T-helper 22 cell (primary cell): ENCODE measurements at regions not wholly inside any gene's neighbourhood (a gene's known extent, or its start where the extent isn't known, plus 50 kb on each side); places are given as distances from the start of the nearest gene placed in this dataset.
"Not testable (repeated sequence)": the region's sequence is repeated elsewhere in the genome, so short reads cannot be mapped to it uniquely, and the experiment has no call there.

ENCODE experiments used
- DNase-seq: peaks from one replicate; pipeline ENCODE4 v3.0.0-alpha.2; 2020; ENCODE audit warnings: low read depth

GRCh38 chr6:103895136-103895535 is 964.6 kb downstream of the HACE1 start:
- no peak for DNase-seq

DNA sequence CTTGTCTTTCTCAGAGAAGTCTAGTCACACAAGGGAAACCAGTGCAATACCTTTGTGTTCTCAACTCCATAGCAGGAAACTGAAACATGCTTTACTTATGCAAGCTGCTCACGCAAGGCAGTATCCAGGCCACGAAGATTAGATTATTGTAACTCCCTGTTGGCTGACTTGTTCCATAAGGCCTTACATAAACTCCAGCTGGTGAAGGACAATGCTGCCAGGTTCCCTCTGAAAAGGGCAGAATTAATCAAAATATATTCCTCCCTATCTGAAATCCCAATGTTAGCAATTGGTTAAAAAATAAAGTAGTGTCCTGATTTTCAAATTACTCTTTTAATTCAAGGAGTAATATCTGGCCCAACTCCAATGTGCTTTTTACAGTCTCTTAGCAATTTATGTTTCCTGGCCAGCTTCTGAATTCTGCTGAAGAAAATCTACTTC is 966.6 kb downstream of the HACE1 start:
- DNase-seq: no peak

- DNase-seq: no peak
Measured at GRCh38 chr6:103886951-103887350, 972.8 kb downstream of the HACE1 start.

DNA sequence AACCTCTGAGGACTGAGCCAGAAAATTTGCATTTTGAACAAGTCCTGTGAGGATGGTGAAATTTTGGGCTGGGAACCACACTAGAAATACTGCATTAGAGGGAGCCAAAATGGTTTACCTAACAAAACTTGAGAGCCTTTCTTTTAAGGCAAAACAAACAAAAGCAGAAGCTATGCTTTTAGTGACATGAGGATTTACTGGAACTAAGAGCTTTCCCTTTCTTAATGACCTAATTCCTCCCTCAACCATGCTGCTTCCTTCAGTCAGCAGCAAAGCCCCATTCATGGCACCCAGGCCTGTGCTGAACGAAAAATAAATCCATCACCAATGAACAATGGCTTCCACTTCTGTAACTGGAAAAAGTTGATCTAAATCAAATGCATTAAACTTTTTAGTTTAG is 974.3 kb downstream of the HACE1 start:
- DNase-seq: no peak

DNA sequence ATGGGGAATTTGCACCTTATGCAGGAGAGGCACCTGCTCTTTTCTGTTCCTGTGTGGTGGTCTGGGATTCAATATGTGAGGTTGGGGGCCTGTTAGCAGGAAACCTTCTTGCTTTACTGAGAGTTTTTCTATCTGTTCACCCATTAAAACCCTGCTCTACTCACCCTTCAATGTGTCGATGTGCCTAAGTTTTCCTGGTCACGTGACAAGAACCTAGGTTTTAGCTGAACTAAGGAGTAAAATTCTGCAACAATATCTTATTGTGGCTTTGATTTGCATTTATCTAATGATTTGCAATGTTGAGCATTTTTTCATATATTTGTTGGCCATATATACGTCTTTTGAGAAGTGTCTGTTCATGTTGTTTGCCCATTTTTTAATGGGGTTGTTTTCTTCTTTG is 979.9 kb downstream of the HACE1 start:
- DNase-seq: no peak

- DNase-seq: no peak
Measured at GRCh38 chr6:103875221-103875620, 984.5 kb downstream of the HACE1 start.

DNA sequence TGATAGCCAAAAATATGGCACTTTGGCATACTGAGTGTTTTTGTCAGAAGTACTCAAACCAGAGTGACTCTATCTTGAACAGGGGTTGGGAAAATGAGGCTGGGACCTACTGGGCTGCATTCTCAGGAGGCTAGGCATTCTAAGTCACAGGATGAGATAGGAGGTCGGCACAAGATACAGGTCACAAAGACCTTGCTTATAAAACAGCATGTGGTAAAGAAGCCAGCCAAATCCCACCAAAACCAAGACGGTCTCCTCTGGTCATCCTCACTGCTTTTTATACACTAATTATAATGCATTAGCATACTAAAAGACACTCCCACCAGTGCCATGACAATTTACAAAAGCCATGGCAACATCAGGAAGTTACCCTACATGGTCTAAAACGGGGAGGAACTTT is 985.1 kb downstream of the HACE1 start:
- DNase-seq: no peak

DNA sequence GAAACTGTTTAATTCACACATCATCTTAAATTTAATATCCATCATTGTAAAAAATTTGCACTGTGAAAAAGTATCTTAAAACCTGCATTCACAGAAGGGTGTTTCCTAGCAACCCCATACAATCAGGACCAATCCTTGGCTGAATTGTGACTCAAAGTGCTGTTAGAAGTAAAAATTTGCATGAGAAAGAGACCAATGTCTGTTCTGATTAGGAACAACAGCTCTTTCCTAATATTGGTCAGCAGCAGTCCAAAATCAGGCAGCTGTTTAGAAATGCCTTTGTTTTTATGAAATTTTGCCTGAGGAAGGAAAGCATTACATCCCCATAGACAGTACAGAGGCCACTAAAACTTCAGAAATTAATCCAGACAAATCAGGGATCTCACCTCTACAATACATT is 987.0 kb downstream of the HACE1 start:
- no peak for DNase-seq

GRCh38 chr6:103872233-103872632 is 987.5 kb downstream of the HACE1 start:
- DNase-seq: no peak

GRCh38 chr6:103870970-103871369 is 988.7 kb downstream of the HACE1 start:
- no peak for DNase-seq

DNA sequence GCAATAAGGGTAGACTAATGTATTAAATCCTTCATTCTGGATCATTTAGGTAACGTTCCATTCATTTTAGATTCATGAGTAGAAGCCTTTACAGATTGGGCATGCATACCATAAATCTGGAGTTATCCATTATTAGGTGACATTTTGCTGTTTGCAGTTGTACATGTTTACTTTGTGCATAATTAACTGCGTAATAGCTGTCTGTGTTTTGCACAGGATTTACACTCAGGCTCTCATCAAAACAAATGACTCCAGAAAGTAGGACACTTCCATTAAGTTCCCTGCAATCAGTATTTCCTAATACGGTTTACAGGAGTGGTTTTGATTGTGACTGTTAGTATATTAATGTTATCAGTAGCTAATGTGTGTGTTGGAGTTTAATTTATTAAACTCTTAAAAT is 997.4 kb downstream of the HACE1 start:
- no peak for DNase-seq

DNA sequence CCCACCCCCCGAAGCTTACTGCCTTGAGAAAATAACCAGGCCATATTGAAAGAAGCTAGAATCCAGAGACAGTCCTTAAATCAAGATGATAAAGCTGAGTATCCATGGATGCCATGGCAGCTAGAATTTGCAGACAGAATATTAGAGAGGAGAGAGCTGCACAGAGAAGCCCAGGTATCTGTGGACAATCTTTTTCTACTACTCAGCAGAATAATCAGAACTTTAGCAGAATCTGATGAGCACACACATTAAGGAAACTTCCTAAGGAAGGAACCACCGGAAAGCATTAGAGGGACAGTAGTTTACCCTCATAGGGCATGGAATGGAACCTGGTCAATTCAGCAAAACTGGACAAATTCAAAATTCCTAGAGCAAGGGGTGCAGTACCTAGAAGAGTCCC is 1001.7 kb downstream of the HACE1 start:
- no peak for DNase-seq

GRCh38 chr6:103855750-103856149 is 1004.0 kb downstream of the HACE1 start:
- no peak for DNase-seq

DNA sequence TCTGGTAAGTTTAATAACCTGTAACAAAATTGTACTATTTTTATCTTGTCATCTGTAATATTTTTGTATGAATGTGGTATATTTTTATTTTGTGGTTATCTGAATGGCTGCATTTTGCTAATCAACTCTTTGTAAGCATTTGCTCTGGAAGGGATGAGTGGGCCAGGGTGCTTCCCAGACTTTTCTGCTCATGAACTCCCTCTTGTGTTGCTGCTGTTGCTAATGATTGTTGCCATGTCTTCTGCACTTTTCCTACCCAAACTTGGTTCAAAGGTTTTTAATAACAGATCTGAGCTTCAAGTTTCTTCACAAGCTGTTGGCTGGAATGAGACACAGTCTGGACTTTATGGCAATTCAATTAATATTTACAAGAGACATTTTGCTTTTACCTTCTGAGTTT is 1005.7 kb downstream of the HACE1 start:
- DNase-seq: no peak

GRCh38 chr6:103838457-103838856 is 1021.3 kb downstream of the HACE1 start:
- DNase-seq: no peak

DNA sequence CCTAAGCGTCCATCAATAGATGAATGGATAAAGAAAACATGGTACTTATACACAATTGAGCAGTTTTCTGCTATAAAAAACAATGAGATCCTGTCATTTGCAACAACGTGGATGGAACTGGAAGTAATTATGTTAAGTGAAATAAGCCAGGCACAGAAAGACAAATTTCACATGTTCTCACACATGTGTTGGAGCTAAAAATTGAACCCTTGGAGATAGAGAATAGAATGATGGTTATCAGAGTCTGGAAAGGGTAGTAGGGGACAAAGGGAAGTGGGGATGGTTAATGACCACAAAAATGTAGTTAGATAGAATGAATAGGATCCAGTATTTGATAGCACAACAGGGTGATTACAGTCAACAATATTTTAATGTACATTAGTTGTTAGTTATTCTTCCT is 1033.5 kb downstream of the HACE1 start:
- no peak for DNase-seq

DNA sequence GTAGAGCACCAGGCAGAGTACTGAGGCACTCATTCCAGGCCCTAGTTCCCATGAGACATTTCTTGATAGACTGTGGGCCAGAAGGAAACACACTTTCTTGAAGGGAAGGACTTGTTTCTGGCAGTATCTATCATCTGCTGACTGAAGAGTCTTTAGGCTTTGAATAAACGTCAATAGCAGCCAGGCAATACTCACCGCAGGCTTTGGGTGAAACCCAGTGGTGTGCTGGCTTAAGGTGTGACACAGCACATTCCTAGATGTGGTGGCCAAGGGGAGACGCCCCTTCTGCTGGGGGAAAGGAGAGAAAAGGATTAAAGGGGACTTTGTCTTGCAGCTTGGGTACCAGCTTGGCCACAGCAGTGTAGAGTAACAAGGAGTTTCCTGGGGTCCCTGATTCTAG is 1039.6 kb downstream of the HACE1 start:
- DNase-seq: no peak

GRCh38 chr6:103819509-103819908 is 1040.2 kb downstream of the HACE1 start:
- no peak for DNase-seq

- no peak for DNase-seq
Measured at GRCh38 chr6:103812970-103813369, 1046.7 kb downstream of the HACE1 start.

- DNase-seq: not testable (repeated sequence)
Measured at GRCh38 chr6:103801901-103802479, 1057.7 kb downstream of the HACE1 start.

- no peak for DNase-seq
Measured at GRCh38 chr6:103799971-103800670, 1059.6 kb downstream of the HACE1 start.

DNA sequence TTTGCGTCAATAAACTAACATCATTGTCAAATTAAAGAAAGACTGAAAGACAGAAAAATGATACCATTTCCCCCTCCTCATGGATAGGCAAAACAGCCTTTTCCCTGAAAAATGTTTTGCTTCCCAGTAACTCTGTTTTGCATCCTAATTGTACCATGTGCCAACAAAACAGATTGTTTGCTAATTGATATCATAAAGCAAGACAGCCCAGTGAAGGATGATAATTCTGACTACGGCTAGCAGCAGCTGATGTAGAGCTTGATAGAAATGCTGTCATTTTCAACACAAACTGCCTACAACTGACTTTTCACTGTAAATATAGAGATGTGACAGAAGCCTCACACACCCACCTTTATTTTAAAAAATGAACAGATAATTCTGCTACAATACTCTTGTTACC is 1061.6 kb downstream of the HACE1 start:
- DNase-seq: no peak

DNA sequence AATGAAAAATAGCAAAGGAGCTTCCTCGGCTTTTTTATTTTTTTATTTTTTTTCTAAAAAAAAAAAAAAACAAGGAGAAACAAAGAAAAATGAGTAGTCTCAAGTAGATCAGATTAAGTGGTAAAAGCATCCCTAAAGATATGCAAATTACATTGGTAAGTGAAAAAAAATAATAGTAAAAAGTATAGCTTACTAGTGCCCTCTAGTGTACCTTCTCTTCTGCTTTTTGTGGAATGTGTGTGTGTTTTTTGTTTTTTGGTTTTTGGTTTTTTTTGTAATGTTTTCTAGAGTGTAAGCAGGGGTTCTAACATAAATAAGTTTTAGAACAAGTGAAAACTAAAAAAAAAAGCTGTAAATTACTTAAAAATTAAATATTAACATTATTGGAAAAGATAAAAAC is 1062.0 kb downstream of the HACE1 start:
- no peak for DNase-seq

DNA sequence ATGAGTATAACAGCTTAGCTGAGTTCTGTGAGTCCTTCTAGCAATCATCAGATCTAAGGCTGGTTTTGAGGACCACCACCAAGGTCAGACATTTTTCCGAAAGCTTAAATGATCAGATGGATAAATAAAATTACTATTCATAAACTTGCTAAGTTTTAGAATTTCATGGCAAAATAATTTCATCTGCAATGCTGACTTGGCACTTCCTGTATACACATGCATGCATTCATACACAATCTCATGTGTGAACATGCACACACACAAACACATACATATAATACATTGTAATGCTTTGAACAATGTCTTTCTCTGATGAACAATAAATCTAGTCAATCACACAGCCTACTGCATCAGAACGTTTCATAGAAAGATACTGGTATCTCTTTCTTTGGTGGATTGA is 1068.3 kb downstream of the HACE1 start:
- DNase-seq: no peak
